ENCODE measurements at regions not wholly inside any gene's neighbourhood (a gene's known extent, or its start where the extent isn't known, plus 50 kb on each side); places are given as distances from the start of the nearest gene placed in this dataset.
A peak's percentile ranks its signal among the peaks of the same experiment; 100 is the strongest.

DNA sequence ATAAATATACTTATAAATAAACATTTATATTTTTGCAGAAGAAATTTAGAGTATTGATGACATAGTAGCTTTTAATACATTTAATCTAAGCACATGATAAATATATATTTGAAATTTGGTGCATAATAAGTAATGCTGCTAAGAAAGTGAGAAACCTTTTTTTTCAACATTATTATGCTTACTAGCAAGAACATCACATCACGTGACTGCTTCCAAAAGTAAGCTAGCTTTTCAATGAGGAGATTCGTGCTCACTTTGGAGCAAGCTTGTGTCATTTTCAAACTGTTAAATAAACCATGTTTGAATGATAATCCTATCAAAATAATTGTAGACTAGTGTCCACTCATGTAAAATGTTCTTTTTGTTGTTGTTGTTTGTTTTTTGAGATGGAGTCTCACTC, 109.0 kb upstream of the SLC4A7 start:
- TF ChIP-seq CTCF (IDR thresholded peaks at IDR 0.05; ENCODE audit: insufficient read depth, low read length): no peak
- H3K4me3 ChIP-seq (ENCODE audit: low read depth, low read length): no peak overlapping the region
- DNase-seq (ENCODE audit: low read depth): no peak

DNA sequence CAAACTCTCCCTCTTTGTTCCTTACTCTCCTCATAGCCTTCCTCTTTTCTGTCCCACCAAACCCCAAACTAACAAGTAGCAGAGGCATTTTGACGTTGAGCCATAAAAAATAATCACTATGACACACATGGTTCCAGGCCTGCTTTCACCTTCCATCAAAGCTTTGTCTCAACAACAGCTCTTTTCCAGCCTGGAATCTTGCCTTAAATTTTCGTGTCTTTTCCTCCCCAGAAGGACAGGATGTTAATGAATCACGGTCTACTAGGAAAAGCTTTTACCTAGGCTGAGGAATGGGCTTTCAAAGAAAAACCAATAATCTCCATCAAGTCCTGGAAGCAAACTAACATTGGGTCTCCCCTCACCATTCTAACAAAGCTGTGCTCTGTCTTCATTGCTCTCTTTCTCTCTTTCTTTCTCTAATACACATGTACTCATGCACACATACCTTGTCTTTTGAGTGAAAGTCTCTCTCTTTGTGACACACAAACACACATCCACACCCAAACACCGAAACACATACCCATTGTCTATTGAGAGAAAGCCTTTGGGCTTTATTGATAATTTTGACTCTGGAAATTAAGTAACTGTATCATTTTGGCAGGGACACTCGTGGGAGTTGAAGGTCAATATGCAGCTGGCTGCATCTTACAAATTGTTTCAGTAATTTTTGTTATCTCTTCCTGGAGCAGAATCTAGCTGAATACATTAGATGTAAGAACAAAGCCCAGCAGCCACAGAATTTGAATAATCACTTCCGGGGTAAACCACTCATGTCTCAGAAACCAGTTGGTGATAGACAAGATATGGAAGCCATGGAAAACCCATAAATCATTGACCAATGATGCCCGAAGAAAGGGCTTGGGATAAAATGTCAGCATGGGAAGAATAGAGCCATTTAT, 107.4 kb upstream of the SLC4A7 start:
- no peak for TF ChIP-seq CTCF (IDR thresholded peaks at IDR 0.05; ENCODE audit: insufficient read depth, low read length)
- no peak overlapping the region for H3K4me3 ChIP-seq (ENCODE audit: low read depth, low read length)
- peak; percentile 55 for DNase-seq (ENCODE audit: low read depth)

- peak; percentile 79 for DNase-seq (ENCODE audit: low read depth)
- TF ChIP-seq CTCF (IDR thresholded peaks at IDR 0.05; ENCODE audit: insufficient read depth, low read length): no peak
- H3K4me3 ChIP-seq (ENCODE audit: low read depth, low read length): no peak overlapping the region
Measured at GRCh38 chr3:27590437-27591298, 106.5 kb upstream of the SLC4A7 start.

- TF ChIP-seq CTCF (IDR thresholded peaks at IDR 0.05; ENCODE audit: insufficient read depth, low read length): no peak
- DNase-seq (ENCODE audit: low read depth): peak; percentile 58
- H3K4me3 ChIP-seq (ENCODE audit: low read depth, low read length): no peak overlapping the region
Measured at GRCh38 chr3:27589795-27590194, 105.6 kb upstream of the SLC4A7 start.

DNA sequence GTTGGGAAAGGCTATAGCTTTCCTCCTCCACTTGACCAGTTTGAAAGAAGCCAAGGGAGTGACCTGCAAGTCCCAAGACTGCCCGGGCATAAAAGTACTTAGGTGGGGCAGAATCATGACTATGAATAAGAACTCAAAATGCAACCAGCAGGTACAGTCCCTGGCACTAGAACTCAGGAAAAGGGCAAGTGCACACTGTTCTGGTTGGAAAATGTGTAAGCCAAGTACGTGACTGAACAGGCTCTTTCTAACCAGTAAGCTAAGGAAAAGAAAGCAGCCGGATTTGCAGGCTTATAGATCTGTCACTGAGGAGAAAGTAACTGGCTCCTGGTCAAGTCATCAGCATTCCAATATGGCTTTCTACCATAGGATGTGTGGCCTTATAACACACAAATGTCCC, 101.2 kb upstream of the SLC4A7 start:
- H3K4me3 ChIP-seq (ENCODE audit: low read depth, low read length): no peak overlapping the region
- DNase-seq (ENCODE audit: low read depth): no peak
- no peak for TF ChIP-seq CTCF (IDR thresholded peaks at IDR 0.05; ENCODE audit: insufficient read depth, low read length)

GRCh38 chr3:27584874-27585273, 100.7 kb upstream of the SLC4A7 start:
- H3K4me3 ChIP-seq (ENCODE audit: low read depth, low read length): no peak overlapping the region
- no peak for TF ChIP-seq CTCF (IDR thresholded peaks at IDR 0.05; ENCODE audit: insufficient read depth, low read length)
- DNase-seq (ENCODE audit: low read depth): no peak
